PC-3 (cell line): ENCODE measurements at regions not wholly inside any gene's neighbourhood (a gene's known extent, or its start where the extent isn't known, plus 50 kb on each side); places are given as distances from the start of the nearest gene placed in this dataset.

Experiments used
- ATAC-seq: fragments of 200-7000 bp; cut with Tn5 transposase; 2 replicates; pipeline ENCODE4 v1.9.1; 2020; ENCODE audit warnings: mild to moderate bottlenecking, moderate library complexity
- BruUV-seq: library from RNA; stranded (reverse); fragments of 400-500 nt; replicated peaks from 2 replicates; lab custom pipeline; 2021; lab: Mats Ljungman, UMichigan
- CTCF ChIA-PET: fragments of 300-600 bp; sonication (Branson Sonifier 250); formaldehyde crosslinking; loops from one replicate; lab custom pipeline; 2022; ENCODE audit warnings: antibody characterized with exemption; lab: Charles Lee
- POLR2A ChIA-PET: fragments of 300-600 bp; sonication (Branson Sonifier 250); formaldehyde crosslinking; loops from one replicate; lab custom pipeline; 2022; ENCODE audit warnings: antibody characterized with exemption; ENCODE audit not compliant: unreplicated experiment; lab: Charles Lee
- DNase-seq: peaks from one replicate; pipeline ENCODE4 v3.0.0-alpha.2; 2015
- H2AFZ ChIP-seq: fragments of 300-600 bp; sonication (generic); 2 replicates; pipeline ENCODE4 v1.6.0; 2016; ENCODE audit warnings: antibody characterized with exemption, low read length
- H3F3A ChIP-seq: fragments of 300-600 bp; sonication (generic); one replicate; pipeline ENCODE4 v1.6.0; 2017; ENCODE audit warnings: antibody characterized with exemption, low read length, control low read depth, mild to moderate bottlenecking; ENCODE audit not compliant: unreplicated experiment
- H3K27ac ChIP-seq: fragments of 300-600 bp; sonication (generic); 2 replicates; pipeline ENCODE4 v1.5.1; 2016; ENCODE audit warnings: mild to moderate bottlenecking, low read length
- H3K27me3 ChIP-seq: fragments of 300-600 bp; sonication (generic); 2 replicates; pipeline ENCODE4 v1.6.1; 2016; ENCODE audit warnings: low read length, mixed read lengths
- H3K36me3 ChIP-seq: fragments of 300-600 bp; sonication (generic); 2 replicates; pipeline ENCODE4 v1.6.1; 2016; ENCODE audit warnings: low read depth, mixed run types, low read length, mixed read lengths
- H3K4me1 ChIP-seq: fragments of 300-600 bp; sonication (generic); 2 replicates; pipeline ENCODE4 v1.5.1; 2016; ENCODE audit warnings: low read length; ENCODE audit not compliant: insufficient read depth
- H3K4me2 ChIP-seq: fragments of 300-600 bp; sonication (generic); 2 replicates; pipeline ENCODE4 v1.6.0; 2016; ENCODE audit warnings: low read length
- H3K4me3 ChIP-seq: fragments of 300-600 bp; sonication (generic); 2 replicates; pipeline ENCODE4 v1.5.1; 2016; ENCODE audit warnings: mild to moderate bottlenecking, low read length, mixed read lengths
- H3K79me2 ChIP-seq: fragments of 300-600 bp; sonication (generic); 2 replicates; pipeline ENCODE4 v1.6.1; 2017; ENCODE audit warnings: low read length, mixed read lengths
- H3K9ac ChIP-seq: fragments of 300-600 bp; sonication (generic); 2 replicates; pipeline ENCODE4 v1.6.0; 2016; ENCODE audit warnings: mild to moderate bottlenecking, low read length
- H3K9me2 ChIP-seq: fragments of 300-600 bp; sonication (generic); replicated peaks from 2 replicates; pipeline ENCODE4 v1.6.1; 2016; ENCODE audit warnings: mixed run types, low read length, mixed read lengths
- H3K9me3 ChIP-seq: fragments of 300-600 bp; sonication (generic); 2 replicates; pipeline ENCODE4 v1.6.1; 2016; ENCODE audit warnings: low read length, mixed read lengths
- H4K20me1 ChIP-seq: fragments of 300-600 bp; sonication (generic); 2 replicates; pipeline ENCODE4 v1.6.1; 2016; ENCODE audit warnings: low read length, mixed read lengths
- CTCF ChIP-seq: fragments of 300-600 bp; sonication (generic); conservative IDR thresholded peaks from 2 replicates; pipeline ENCODE4 v1.5.1; 2017; ENCODE audit warnings: antibody characterized with exemption, low read depth, mild to moderate bottlenecking, low read length
- EZH2 ChIP-seq: fragments of 300-600 bp; sonication (generic); IDR thresholded peaks from one replicate; pipeline ENCODE4 v1.6.1; 2017; ENCODE audit warnings: antibody characterized with exemption, mild to moderate bottlenecking, low read length; ENCODE audit not compliant: unreplicated experiment
- EZH2phosphoT487 ChIP-seq: fragments of 300-600 bp; sonication (generic); IDR thresholded peaks from 2 replicates; pipeline ENCODE4 v1.6.1; 2018; ENCODE audit warnings: mild to moderate bottlenecking, antibody characterized with exemption, low read length, borderline replicate concordance
- intact Hi-C: fragments of 100-400 bp; cut with micrococcal nuclease; formaldehyde crosslinking; loops from 2 replicates; pipeline ENCODE4 v1.9.0; 2023

- BruUV-seq = no TSS peak
- ATAC-seq (peak; percentile 15; the same call in 1 of the 2 replicates), DNase-seq (peak; percentile 57)
- H2AFZ ChIP-seq = no peak overlapping the region
- H3K27ac ChIP-seq = no peak overlapping the region
- H3K4me3 ChIP-seq = no peak overlapping the region
- TF ChIP-seq EZH2 (no peak), EZH2phosphoT487 (no peak)
- no peaks in the 10 kb centered on the region for H3K36me3 ChIP-seq
- no peaks in the 10 kb centered on the region for H4K20me1 ChIP-seq
- ChIA-PET CTCF (no interaction called here), POLR2A (interaction anchor here (0.6 to 0.7 kb wide), 2 partner anchors 40 to 72 kb away, joined by 3 to 4 read pairs; no protein-coding TSS in a partner anchor)
- intact Hi-C loops = no loop called here
- no peak overlapping the region for H3K4me2 ChIP-seq
- H3K4me1 ChIP-seq = peaks cover 28% of the 10 kb centered on the region
- H3K9me3 ChIP-seq = no peaks in the 10 kb centered on the region
- H3K27me3 ChIP-seq = no peaks in the 10 kb centered on the region
- no peak overlapping the region for H3K9ac ChIP-seq
- H3F3A ChIP-seq = peaks cover 11% of the 10 kb centered on the region
- no peaks in the 10 kb centered on the region for H3K79me2 ChIP-seq
- H3K9me2 ChIP-seq = no peaks in the 10 kb centered on the region
Measured at GRCh38 chr1:172980456-172980855, 70.3 kb downstream of the TNFSF18 start.

GRCh38 chr1:172980971-172981370, 69.8 kb downstream of the TNFSF18 start:
- Histone ChIP-seq H3K4me2 (no peak overlapping the region), H3F3A (peaks cover 9% of the 10 kb centered on the region), H4K20me1 (no peaks in the 10 kb centered on the region), H3K27ac (no peak overlapping the region), H3K79me2 (no peaks in the 10 kb centered on the region), H3K27me3 (no peaks in the 10 kb centered on the region), H3K4me3 (no peak overlapping the region), H3K36me3 (no peaks in the 10 kb centered on the region), H3K4me1 (peaks cover 23% of the 10 kb centered on the region), H3K9ac (no peak overlapping the region), H3K9me2 (no peaks in the 10 kb centered on the region), H2AFZ (no peak overlapping the region), H3K9me3 (no peaks in the 10 kb centered on the region)
- DNase-seq (no peak), ATAC-seq (no peak)
- TF ChIP-seq EZH2phosphoT487 (no peak), CTCF (no peak), EZH2 (no peak)
- intact Hi-C loops = no loop called here
- no TSS peak for BruUV-seq
- ChIA-PET CTCF (no interaction called here), POLR2A (interaction anchor here (0.6 to 0.7 kb wide), 2 partner anchors 41 to 72 kb away, joined by 3 to 4 read pairs; no protein-coding TSS in a partner anchor)
